ENCODE measurements at regions not wholly inside any gene's neighbourhood (a gene's known extent, or its start where the extent isn't known, plus 50 kb on each side); places are given as distances from the start of the nearest gene placed in this dataset.

GRCh38 chr2:239738159-239738558 lies 287.0 kb downstream of the NDUFA10 start:
- no peak for TF ChIP-seq GATA2 (IDR thresholded peaks at IDR 0.05; ENCODE audit: low read depth, low read length)
- TF ChIP-seq GATA3 (IDR thresholded peaks at IDR 0.05; ENCODE audit: low read depth, low read length), result no peak

All from SH-SY5Y (cell line).